WI38 (cell line): ENCODE measurements at regions not wholly inside any gene's neighbourhood (a gene's known extent, or its start where the extent isn't known, plus 50 kb on each side); places are given as distances from the start of the nearest gene placed in this dataset.

Source experiments
- H3K4me3 ChIP-seq: 2 replicates; pipeline ENCODE4 v1.5.1; 2011; ENCODE audit warnings: low read depth, mild to moderate bottlenecking, control low read depth, low read length
- CTCF ChIP-seq: IDR thresholded peaks from 2 replicates; pipeline ENCODE4 v1.5.1; 2012; ENCODE audit warnings: low read depth, mild to moderate bottlenecking, control low read depth, low read length

GRCh38 chr16:85534536-85535351, 78.4 kb upstream of the GSE1 start:
- TF ChIP-seq CTCF: no peak
- no peak overlapping the region for H3K4me3 ChIP-seq

GRCh38 chr16:85535352-85536072, 77.6 kb upstream of the GSE1 start:
- H3K4me3 ChIP-seq: no peak overlapping the region
- no peak for TF ChIP-seq CTCF

- no peak for TF ChIP-seq CTCF
- no peak overlapping the region for H3K4me3 ChIP-seq
These were observed 77.1 kb upstream of the GSE1 start for GRCh38 chr16:85536073-85536410.

GRCh38 chr16:85536411-85537330, 76.5 kb upstream of the GSE1 start:
- no peak for TF ChIP-seq CTCF
- no peak overlapping the region for H3K4me3 ChIP-seq

- no peak for TF ChIP-seq CTCF
- H3K4me3 ChIP-seq: no peak overlapping the region
These were observed 75.8 kb upstream of the GSE1 start for GRCh38 chr16:85537331-85537788.

GRCh38 chr16:85537795-85538401, 75.2 kb upstream of the GSE1 start:
- H3K4me3 ChIP-seq: no peak overlapping the region
- no peak for TF ChIP-seq CTCF
